ENCODE measurements at regions not wholly inside any gene's neighbourhood (a gene's known extent, or its start where the extent isn't known, plus 50 kb on each side); places are given as distances from the start of the nearest gene placed in this dataset.

GRCh38 chr5:124876566-124876965, 130.1 kb upstream of the ZNF608 start:
- peaks cover 10 to 15% of the 10 kb centered on the region in 2 donors for H3K4me1 Mint-ChIP-seq
- H3K4me1 ChIP-seq (ENCODE audit: control insufficient read depth, insufficient read depth, low read length): peaks cover 3% of the 10 kb centered on the region
- intact Hi-C loops (cut with micrococcal nuclease): no loop called here
- H3K27ac Mint-ChIP-seq: no peak overlapping the region
- no peak for TF ChIP-seq CTCF (IDR thresholded peaks at IDR 0.05)
- peaks cover 5% of the 10 kb centered on the region for H3K36me3 Mint-ChIP-seq
- H3K4me3 Mint-ChIP-seq: no peak overlapping the region
- peaks cover 7% of the 10 kb centered on the region in 2 donors for H3K27me3 Mint-ChIP-seq (ENCODE audit: low read depth in 2 of 2)
- H3K27me3 ChIP-seq (ENCODE audit: control insufficient read depth, insufficient read depth, low read length): no peaks in the 10 kb centered on the region
- H3K4me3 ChIP-seq (ENCODE audit: low read length): no peak overlapping the region
- no peaks in the 10 kb centered on the region for H3K9me3 ChIP-seq (ENCODE audit: control insufficient read depth, insufficient read depth, low read length)
- DNase-seq (no peak), ATAC-seq (no peak)
- H3K27ac ChIP-seq (ENCODE audit: low read length): no peak overlapping the region
- H3K36me3 ChIP-seq (ENCODE audit: control insufficient read depth, insufficient read depth, low read length): no peaks in the 10 kb centered on the region
- no peaks in the 10 kb centered on the region for H3K9me3 Mint-ChIP-seq
- 100% methylated on average over 1 of the region's 1 CpG for WGBS (ENCODE audit: insufficient coverage)

GRCh38 chr5:124876983-124877382, 130.5 kb upstream of the ZNF608 start:
- Mint-ChIP-seq H3K9me3 (no peaks in the 10 kb centered on the region), H3K4me3 (no peak overlapping the region), H3K27ac (no peak overlapping the region), H3K36me3 (peaks cover 5% of the 10 kb centered on the region), H3K27me3 (ENCODE audit: low read depth in 2 of 2) (peaks cover 7% of the 10 kb centered on the region in 2 donors), H3K4me1 (peaks cover 10 to 15% of the 10 kb centered on the region in 2 donors)
- H3K27me3 ChIP-seq (ENCODE audit: control insufficient read depth, insufficient read depth, low read length): no peaks in the 10 kb centered on the region
- no peak overlapping the region for H3K4me3 ChIP-seq (ENCODE audit: low read length)
- DNase-seq (no peak), ATAC-seq (no peak)
- H3K36me3 ChIP-seq (ENCODE audit: control insufficient read depth, insufficient read depth, low read length): no peaks in the 10 kb centered on the region
- WGBS (ENCODE audit: insufficient coverage): 86% methylated on average over 2 of the region's 2 CpGs
- H3K27ac ChIP-seq (ENCODE audit: low read length): no peak overlapping the region
- H3K9me3 ChIP-seq (ENCODE audit: control insufficient read depth, insufficient read depth, low read length): no peaks in the 10 kb centered on the region
- intact Hi-C loops (cut with micrococcal nuclease): no loop called here
- no peak for TF ChIP-seq CTCF (IDR thresholded peaks at IDR 0.05)
- H3K4me1 ChIP-seq (ENCODE audit: control insufficient read depth, insufficient read depth, low read length): peaks cover 3% of the 10 kb centered on the region

- peaks cover 3% of the 10 kb centered on the region for H3K4me1 ChIP-seq (ENCODE audit: control insufficient read depth, insufficient read depth, low read length)
- H3K9me3 ChIP-seq (ENCODE audit: control insufficient read depth, insufficient read depth, low read length): no peaks in the 10 kb centered on the region
- no peaks in the 10 kb centered on the region for H3K36me3 ChIP-seq (ENCODE audit: control insufficient read depth, insufficient read depth, low read length)
- H3K4me3 ChIP-seq (ENCODE audit: low read length): no peak overlapping the region
- DNase-seq (no peak), ATAC-seq (no peak)
- Mint-ChIP-seq H3K27me3 (ENCODE audit: low read depth in 2 of 2) (peaks cover 7% of the 10 kb centered on the region in 2 donors), H3K4me3 (no peak overlapping the region), H3K9me3 (no peaks in the 10 kb centered on the region), H3K27ac (no peak overlapping the region), H3K4me1 (peaks cover 10 to 15% of the 10 kb centered on the region in 2 donors), H3K36me3 (peaks cover 5% of the 10 kb centered on the region)
- intact Hi-C loops (cut with micrococcal nuclease): no loop called here
- 95% methylated on average over 7 of the region's 7 CpGs for WGBS (ENCODE audit: insufficient coverage)
- H3K27me3 ChIP-seq (ENCODE audit: control insufficient read depth, insufficient read depth, low read length): no peaks in the 10 kb centered on the region
- TF ChIP-seq CTCF (IDR thresholded peaks at IDR 0.05): no peak
- no peak overlapping the region for H3K27ac ChIP-seq (ENCODE audit: low read length)
These were observed 131.2 kb upstream of the ZNF608 start for GRCh38 chr5:124877501-124878146.

All from natural killer cell (primary cell).